ENCODE measurements at regions not wholly inside any gene's neighbourhood (a gene's known extent, or its start where the extent isn't known, plus 50 kb on each side); places are given as distances from the start of the nearest gene placed in this dataset.

- DNase-seq, result no peak
Measured at GRCh38 chr3:59321881-59322540, 272.2 kb upstream of the CFAP20DC start.

DNA sequence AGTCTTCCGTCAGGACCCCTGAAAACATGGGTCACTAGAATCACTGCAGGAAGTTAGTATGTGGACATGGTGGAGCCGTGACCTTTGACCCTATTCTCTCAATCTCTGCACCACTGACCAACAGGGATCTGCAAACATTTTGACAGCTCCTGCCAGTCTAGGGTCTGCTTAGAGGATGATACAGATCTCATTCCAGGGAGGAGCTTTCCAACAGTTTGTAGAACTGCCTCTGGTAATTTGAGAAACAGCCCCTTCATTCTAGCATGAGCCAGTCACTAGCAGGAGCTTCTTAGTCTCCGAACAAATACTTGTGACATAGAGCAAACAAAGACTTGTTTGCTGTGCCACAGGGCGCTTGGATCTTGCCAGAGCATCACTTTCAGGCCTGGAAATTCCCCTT lies 270.3 kb upstream of the CFAP20DC start:
- no peak for DNase-seq

- DNase-seq, result no peak
Measured at GRCh38 chr3:59319442-59319841, 269.6 kb upstream of the CFAP20DC start.

- DNase-seq, result no peak
Measured at GRCh38 chr3:59318881-59319280, 269.1 kb upstream of the CFAP20DC start.

- DNase-seq, result no peak
Measured at GRCh38 chr3:59317386-59317785, 267.6 kb upstream of the CFAP20DC start.

GRCh38 chr3:59316688-59317275 lies 267.0 kb upstream of the CFAP20DC start:
- no peak for DNase-seq

DNA sequence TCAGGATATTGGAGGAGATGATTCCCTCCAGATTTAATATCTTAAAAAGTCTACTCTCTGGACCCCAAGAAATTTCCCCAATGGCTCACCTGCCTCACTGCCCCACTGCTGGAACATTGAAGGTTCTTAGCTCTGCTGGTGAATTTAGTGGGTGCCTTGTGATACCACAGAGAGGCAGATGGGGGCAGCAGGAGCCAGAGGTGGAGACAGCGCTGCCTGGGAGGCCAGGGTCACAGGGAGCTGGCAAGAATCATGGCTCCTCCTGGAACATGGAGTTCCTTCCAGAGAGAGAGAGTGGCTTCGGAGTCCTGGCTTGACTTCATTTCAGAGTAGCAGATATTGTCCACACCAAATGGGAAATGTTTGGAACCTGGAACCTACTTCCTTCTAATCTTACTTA lies 263.5 kb upstream of the CFAP20DC start:
- peak; percentile 34 for DNase-seq

DNA sequence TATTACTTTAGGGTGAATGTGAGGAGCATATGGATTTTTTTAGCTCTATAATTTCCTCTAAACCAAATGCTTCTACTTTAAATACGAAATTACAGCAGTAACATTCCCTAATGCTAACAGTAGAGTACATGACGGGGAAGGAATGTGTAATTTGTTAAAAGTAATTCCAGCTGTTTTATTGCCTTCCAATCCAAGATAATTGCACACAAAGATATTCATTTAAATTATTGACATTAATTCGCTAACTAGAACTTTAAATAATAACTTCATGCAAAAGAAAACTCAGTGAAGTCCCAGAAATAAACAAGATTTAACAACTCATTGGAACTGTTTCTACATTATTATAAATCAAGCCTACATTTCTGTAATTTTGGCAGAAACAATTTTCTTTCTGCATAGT lies 261.4 kb upstream of the CFAP20DC start:
- DNase-seq, result no peak

- DNase-seq, result no peak
Measured at GRCh38 chr3:59310736-59311135, 260.9 kb upstream of the CFAP20DC start.

DNA sequence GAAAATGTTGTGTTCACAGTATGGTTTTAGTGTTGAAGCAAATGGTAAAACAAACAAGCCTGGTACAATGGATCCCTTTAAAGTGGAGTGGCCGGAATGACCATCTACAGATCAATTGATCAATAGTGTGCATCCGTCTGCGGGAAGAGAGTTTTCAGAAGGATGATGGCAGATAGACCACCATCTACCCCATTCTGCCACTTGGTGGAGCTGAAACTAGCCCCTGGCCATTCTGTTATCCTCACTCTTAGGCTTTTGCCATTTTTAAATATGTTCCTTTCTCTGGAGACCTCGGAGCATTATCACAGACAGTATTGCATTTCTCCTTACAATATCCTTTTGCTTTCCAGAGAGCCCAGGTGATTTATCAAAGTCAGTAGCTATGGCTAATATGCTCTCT lies 258.9 kb upstream of the CFAP20DC start:
- no peak for DNase-seq

- no peak for DNase-seq
Measured at GRCh38 chr3:59308001-59308400, 258.2 kb upstream of the CFAP20DC start.

- no peak for DNase-seq
Measured at GRCh38 chr3:59306436-59306835, 256.6 kb upstream of the CFAP20DC start.

- no peak for DNase-seq
Measured at GRCh38 chr3:59304296-59304695, 254.5 kb upstream of the CFAP20DC start.

DNA sequence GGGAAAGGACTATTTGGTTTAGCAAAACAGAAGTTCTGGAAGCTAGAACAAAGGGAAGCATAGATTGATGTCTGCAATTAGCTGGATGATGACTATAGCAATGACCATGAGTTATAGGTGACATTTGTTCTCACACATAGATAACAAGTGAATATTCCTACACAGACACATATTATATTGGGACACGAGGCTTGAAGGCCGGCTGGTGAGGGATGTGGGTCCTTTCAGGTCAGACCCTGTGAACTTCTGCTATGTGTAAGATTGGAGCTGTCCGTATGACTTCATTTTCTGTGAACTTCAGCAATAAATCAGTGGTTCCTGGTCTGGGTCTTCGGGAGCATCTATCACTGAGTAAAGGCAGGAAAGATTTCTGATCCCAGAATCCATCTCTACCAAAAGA lies 253.6 kb upstream of the CFAP20DC start:
- no peak for DNase-seq

- DNase-seq, result no peak
Measured at GRCh38 chr3:59302442-59302841, 252.6 kb upstream of the CFAP20DC start.

DNA sequence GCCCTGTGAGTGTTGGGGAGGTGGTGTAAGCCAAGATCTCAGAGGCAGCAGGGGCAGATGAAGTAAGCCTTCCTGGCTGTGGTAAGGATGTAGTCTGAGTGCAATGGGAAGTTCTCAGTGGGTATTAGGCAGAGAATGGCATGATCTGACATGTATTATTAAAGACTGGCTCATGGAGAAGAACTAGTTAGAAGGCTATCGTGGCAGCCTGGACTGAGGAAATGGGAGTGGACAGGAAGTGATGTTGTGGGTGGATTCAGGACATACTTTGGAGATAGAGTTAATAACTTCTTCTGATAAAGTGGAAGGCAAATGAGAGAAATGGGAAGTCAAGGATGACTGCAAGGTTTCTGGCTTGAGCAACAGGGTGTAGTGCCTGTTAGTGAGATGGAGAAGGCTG lies 250.9 kb upstream of the CFAP20DC start:
- no peak for DNase-seq

- DNase-seq, result no peak
Measured at GRCh38 chr3:59299561-59299960, 249.7 kb upstream of the CFAP20DC start.

DNA sequence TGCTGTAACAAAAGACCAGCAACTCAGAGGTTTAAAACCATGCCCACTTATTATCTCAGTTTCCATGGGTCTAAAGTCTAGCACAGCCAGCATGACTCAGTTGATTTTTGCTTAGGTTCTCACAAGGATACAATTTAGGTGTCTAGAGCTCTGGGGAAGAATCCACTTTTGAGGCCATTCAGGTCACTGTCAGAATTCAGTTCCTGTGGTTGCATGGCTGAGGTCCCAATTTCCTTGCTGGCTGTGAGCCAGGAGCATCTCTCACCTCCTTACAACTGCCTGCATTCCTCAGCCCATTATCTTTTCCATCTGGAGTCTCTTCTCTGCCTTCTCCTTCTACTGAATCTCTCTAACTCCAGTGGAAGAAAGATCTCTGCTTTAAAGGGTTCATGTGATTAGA lies 240.5 kb upstream of the CFAP20DC start:
- DNase-seq, result no peak

GRCh38 chr3:59289831-59290230 lies 240.0 kb upstream of the CFAP20DC start:
- no peak for DNase-seq

- no peak for DNase-seq
Measured at GRCh38 chr3:59288951-59289350, 239.1 kb upstream of the CFAP20DC start.

GRCh38 chr3:59286791-59287531 lies 237.1 kb upstream of the CFAP20DC start:
- no peak for DNase-seq

DNA sequence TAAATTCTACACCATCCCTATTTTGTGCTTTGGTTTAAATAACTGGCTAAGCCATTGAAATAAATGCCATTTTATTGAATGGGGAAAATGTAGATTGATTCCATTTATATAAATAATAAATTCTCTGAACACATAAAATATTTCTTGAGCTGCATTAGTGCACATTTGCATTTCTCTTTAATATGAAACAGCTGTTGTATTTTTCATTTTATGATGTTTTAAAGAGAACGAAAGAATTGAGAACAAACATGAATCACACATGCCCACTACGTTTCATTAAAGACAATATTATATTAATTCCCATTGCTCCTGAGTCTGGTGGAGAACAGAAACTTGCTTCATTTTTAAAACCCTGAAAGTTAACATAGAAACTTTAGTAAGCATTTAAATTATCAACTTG lies 235.7 kb upstream of the CFAP20DC start:
- no peak for DNase-seq

GRCh38 chr3:59284926-59285325 lies 235.1 kb upstream of the CFAP20DC start:
- no peak for DNase-seq

GRCh38 chr3:59280113-59280512 lies 230.3 kb upstream of the CFAP20DC start:
- DNase-seq, result no peak
